Activated T-helper 17 cell treated with anti-CD3 and anti-CD28 coated beads, Interleukin-2, amount 50 U/mL, for 72 hours (primary cell): ENCODE measurements at regions not wholly inside any gene's neighbourhood (a gene's known extent, or its start where the extent isn't known, plus 50 kb on each side); places are given as distances from the start of the nearest gene placed in this dataset.

Experiments used
- ATAC-seq: fragments of 150-1000 bp; cut with Tn5 transposase; replicated peaks from 2 replicates; pipeline ENCODE4 v1.10.0; 2021; ENCODE audit warnings: mild to moderate bottlenecking, moderate library complexity
- H3K27ac Mint-ChIP-seq: one replicate; pipeline ENCODE4 v1.8.0; 2022; ENCODE audit warnings: mixed read lengths
- H3K27me3 Mint-ChIP-seq: one replicate; pipeline ENCODE4 v1.8.0; 2022; ENCODE audit warnings: mixed read lengths
- H3K36me3 Mint-ChIP-seq: one replicate; pipeline ENCODE4 v1.8.0; 2022; ENCODE audit warnings: low read depth, mild to moderate bottlenecking, mixed read lengths
- H3K4me1 Mint-ChIP-seq: one replicate; pipeline ENCODE4 v1.8.0; 2022; ENCODE audit warnings: mixed read lengths
- H3K4me3 Mint-ChIP-seq: one replicate; pipeline ENCODE4 v1.8.0; 2022; ENCODE audit warnings: mild to moderate bottlenecking, mixed read lengths
- H3K9me3 Mint-ChIP-seq: one replicate; pipeline ENCODE4 v1.8.0; 2022; ENCODE audit warnings: mixed read lengths

DNA sequence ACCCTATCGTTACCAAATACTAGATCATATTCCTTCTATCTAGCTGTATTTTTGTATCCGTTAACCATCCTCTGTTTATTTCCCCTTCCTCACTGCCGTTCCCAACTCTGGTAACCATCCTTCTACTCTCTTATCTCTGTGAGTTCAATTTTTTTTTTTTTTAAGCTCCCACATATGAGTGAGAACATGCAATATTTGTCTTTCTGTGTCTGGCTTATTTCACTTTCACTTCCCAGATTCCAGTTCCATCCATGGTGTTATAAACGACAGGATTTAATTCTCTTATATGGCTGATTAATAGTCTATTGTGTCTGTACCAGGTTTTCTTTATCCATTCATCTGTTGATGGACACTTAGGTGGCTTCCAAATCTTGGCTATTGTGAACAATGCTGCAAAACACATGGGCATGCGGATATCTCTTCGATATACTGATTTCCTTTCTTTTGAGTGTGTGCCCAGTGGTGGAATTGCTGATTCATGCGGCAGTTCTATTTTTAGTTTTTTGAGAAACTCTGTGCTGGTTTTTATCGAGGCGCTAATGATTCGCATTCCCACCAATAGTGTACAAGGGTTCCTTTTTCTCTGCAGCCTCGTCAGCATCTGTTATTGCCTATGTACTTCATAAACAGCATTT, 599.6 kb downstream of the TMEM114 start:
- Mint-ChIP-seq H3K36me3 (no peaks in the 10 kb centered on the region), H3K9me3 (peaks cover 6% of the 10 kb centered on the region), H3K27ac (no peak overlapping the region), H3K4me3 (no peak overlapping the region), H3K27me3 (no peaks in the 10 kb centered on the region), H3K4me1 (no peaks in the 10 kb centered on the region)
- ATAC-seq: no peak

DNA sequence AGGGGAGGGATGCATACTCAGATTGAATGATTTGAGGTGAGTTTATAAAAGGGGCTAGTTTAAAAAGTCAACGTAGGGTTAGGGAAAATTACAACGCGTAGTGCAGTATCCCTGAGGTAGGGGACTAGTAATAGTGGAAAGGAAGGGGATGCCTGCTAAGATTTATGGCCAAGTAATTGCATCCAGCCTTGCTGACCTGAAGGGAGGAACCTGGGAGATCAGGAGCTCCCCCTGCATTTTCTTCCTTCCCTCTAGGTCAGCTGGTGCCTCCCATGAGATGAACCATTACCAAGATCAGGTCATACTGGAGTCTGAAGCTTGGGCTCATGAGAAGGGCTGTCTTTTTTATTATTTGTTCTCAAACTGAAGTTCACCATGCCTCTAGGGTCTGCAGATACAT, 606.6 kb downstream of the TMEM114 start:
- Mint-ChIP-seq H3K27me3 (no peaks in the 10 kb centered on the region), H3K9me3 (peaks cover 4% of the 10 kb centered on the region), H3K27ac (no peak overlapping the region), H3K36me3 (no peaks in the 10 kb centered on the region), H3K4me3 (no peak overlapping the region), H3K4me1 (no peaks in the 10 kb centered on the region)
- ATAC-seq: no peak

DNA sequence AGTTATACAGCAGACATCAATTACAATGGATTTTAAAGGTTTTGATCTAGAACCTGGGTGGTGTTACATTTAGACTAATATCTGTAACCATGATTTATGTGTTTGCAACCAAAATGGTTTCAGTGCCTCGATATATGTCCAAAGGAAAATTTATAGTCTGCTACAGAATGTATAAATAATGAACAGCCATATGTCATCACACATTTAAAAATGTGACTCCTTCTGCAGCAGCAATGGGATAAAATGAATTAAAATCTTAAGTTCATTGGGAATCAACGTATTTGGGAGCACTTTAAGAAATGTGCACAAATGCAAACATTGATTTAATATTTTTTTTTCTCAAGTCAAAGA, 610.2 kb downstream of the TMEM114 start:
- no peak for ATAC-seq
- no peak overlapping the region for H3K4me3 Mint-ChIP-seq
- no peak overlapping the region for H3K27ac Mint-ChIP-seq
- H3K36me3 Mint-ChIP-seq: no peaks in the 10 kb centered on the region
- H3K9me3 Mint-ChIP-seq: peaks cover 6% of the 10 kb centered on the region
- H3K4me1 Mint-ChIP-seq: no peaks in the 10 kb centered on the region
- H3K27me3 Mint-ChIP-seq: no peaks in the 10 kb centered on the region

DNA sequence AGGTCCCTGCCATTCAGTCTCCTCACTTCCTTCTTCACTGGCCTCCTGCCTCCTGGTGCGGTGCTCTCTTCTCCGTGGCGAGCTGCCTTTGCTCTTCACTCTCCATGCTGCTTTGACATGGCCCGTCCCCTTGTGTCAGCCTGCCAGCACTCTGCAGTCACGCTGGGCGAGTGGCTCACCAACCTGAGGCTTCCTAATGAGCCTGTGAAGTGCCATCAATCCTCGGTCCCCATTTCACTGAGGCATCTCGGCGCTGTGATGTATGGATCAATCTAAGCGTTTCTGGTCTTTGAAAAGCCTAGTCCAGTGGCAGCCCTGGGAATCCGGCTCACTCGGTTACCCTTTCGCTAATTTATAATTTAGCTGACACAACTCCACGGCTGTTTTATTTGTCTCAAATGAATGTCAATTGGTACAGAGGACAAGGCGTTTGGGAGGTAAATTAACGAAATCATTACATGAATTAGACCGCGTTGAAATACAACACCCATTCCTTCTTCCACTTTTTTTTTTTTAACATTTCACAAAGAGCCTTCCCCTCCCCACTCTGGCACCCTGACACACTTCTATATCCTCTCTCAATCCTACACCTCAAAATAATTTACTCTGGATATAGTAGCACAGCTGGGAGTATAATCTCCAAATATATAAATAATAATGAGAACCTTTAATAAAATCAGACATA, 610.7 kb downstream of the TMEM114 start:
- no peak for ATAC-seq
- Mint-ChIP-seq H3K27me3 (no peaks in the 10 kb centered on the region), H3K27ac (no peak overlapping the region), H3K36me3 (no peaks in the 10 kb centered on the region), H3K9me3 (peaks cover 9% of the 10 kb centered on the region), H3K4me3 (no peak overlapping the region), H3K4me1 (no peaks in the 10 kb centered on the region)

DNA sequence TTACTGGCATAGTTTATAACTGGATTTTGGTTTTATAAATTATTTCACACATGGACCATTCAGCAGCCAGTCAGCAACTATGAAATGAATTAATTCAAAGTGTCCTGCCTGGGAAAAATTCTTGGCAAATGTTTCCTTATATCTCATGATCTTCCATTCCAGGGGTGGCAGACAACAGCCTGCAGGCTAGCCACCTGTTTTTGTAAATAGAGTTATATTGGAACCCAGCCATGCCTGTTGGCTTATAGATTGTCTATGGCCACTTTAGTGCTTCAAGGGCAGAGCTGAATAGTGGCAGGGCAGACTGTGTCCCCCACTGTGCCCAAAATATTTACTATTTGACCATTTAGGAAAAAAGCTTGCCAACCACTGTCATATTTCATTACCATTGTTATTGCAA, 613.7 kb downstream of the TMEM114 start:
- H3K27me3 Mint-ChIP-seq: no peaks in the 10 kb centered on the region
- no peaks in the 10 kb centered on the region for H3K4me1 Mint-ChIP-seq
- peaks cover 10% of the 10 kb centered on the region for H3K9me3 Mint-ChIP-seq
- no peak overlapping the region for H3K4me3 Mint-ChIP-seq
- no peak overlapping the region for H3K27ac Mint-ChIP-seq
- no peak for ATAC-seq
- no peaks in the 10 kb centered on the region for H3K36me3 Mint-ChIP-seq

DNA sequence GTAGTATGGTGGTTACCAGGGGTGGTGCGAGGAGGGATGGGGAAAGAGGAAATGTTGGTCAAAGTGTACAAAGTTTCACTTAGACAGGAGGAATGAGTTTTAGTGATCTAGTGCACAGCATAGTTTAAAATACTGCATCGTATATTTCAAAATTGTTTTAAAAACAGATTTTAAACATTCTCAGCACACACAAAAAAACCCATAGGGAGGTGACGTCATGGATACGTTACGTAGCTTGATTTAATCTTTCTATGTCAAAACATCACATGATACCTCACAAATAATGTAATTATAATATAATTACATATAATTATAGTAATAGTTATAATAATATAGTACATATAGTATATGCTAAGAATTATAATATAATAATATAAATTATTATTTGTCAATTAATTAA, 614.2 kb downstream of the TMEM114 start:
- no peak for ATAC-seq
- Mint-ChIP-seq H3K27me3 (no peaks in the 10 kb centered on the region), H3K4me3 (no peak overlapping the region), H3K27ac (no peak overlapping the region), H3K36me3 (no peaks in the 10 kb centered on the region), H3K9me3 (peaks cover 10% of the 10 kb centered on the region), H3K4me1 (no peaks in the 10 kb centered on the region)

DNA sequence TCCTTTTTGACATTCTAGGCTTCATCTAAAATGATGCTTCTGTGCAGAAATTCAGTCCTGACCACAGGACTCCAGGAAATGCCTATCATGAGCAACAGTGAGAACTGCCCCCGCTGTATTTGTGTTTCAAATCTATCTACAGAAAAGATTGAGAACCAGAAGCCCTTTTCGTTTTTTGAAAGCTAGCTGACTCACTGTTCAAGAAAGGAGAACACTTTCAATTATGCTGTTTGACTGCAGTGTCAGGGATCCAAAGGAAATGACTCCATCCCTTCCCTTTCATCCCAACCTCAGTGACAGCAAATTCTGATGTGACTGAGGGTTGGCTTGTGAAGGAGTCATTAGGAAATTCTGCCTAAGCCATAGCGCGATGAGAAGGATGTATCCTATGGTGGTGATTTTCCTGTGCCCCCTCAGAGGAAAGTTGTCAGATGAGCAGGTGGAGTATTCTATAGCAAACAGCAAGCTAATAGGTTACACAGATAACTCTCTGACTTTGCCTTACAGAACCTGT, 622.3 kb downstream of the TMEM114 start:
- no peaks in the 10 kb centered on the region for H3K27me3 Mint-ChIP-seq
- H3K27ac Mint-ChIP-seq: no peak overlapping the region
- H3K9me3 Mint-ChIP-seq: peaks cover 10% of the 10 kb centered on the region
- H3K36me3 Mint-ChIP-seq: no peaks in the 10 kb centered on the region
- H3K4me3 Mint-ChIP-seq: no peak overlapping the region
- no peaks in the 10 kb centered on the region for H3K4me1 Mint-ChIP-seq
- ATAC-seq: no peak

DNA sequence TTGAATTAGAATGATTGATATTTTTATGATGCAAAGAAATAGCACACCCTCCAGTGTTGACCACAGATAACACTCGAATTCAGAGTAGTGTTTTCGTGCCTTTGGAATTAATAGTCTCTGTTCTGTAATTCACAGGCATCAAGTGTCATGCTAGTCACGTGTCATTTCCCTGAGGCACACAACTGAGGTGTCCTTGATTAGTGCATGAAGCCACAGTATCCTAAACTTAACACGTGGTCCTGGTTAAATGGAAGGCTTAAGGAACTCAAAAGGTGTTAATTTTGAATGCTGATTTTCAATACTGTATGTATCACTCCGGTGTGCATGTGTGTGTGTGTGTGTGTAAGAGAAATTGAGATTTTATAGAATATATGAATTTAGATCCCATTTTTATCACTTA, 625.6 kb downstream of the TMEM114 start:
- no peak for ATAC-seq
- no peaks in the 10 kb centered on the region for H3K36me3 Mint-ChIP-seq
- H3K9me3 Mint-ChIP-seq: peaks cover 13% of the 10 kb centered on the region
- H3K4me1 Mint-ChIP-seq: no peaks in the 10 kb centered on the region
- H3K27me3 Mint-ChIP-seq: no peaks in the 10 kb centered on the region
- no peak overlapping the region for H3K27ac Mint-ChIP-seq
- H3K4me3 Mint-ChIP-seq: no peak overlapping the region

DNA sequence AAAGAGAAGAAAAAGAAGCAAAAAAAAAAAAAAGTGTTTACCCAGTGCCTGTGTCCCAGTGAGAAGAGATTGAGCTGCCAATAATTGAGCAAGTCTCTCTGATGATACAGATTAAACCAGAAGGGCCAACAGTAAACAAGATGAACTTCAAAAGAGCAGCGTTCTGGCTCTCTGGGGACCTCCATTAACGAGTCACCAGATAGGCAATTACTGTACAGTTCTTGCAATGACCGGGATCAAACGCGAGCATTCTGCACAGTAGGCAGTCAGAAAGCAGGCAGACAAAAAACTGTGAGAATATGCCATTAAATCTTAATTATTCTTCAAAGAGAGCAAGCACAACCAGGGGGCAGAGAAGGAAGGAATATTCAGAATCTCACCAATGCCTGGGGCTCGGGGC, 626.1 kb downstream of the TMEM114 start:
- ATAC-seq: no peak
- no peak overlapping the region for H3K27ac Mint-ChIP-seq
- no peaks in the 10 kb centered on the region for H3K36me3 Mint-ChIP-seq

DNA sequence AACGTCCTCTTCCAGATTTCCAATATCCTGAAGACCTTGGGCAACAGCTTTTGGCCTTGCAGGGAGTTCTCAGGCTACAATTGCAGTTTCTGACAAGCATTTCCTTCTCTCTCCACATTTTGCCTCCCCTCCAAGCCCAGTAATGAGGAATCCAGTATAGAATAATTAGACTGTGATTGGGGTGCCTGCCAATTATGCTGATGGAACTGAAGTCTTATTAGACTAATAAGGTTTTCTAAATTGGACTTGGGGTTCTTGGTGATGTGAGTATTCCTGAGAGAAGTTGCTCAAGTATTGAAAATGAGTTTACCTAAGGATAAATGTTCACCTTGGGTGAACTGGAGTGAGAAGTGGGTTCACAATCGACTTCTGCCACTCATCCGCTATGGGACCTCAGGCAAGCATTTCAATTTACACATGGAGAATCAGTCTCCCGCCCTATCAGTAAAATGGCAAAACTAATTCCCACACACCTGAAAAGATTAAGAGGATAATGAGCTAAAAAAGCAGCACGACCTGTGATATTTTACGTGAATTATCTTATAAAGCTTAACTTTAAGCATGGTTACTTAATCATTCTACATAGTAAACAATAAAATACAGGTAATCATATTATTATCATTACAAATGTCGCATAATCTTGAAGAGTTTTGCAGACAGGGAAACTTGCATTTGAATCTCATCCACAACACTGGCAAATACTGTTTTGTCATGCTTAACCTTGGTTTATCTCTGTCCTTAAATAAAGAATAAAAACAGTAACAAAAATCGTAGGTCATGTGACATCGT, 628.0 kb downstream of the TMEM114 start:
- H3K4me3 Mint-ChIP-seq: no peak overlapping the region
- no peak overlapping the region for H3K27ac Mint-ChIP-seq
- no peaks in the 10 kb centered on the region for H3K4me1 Mint-ChIP-seq
- no peaks in the 10 kb centered on the region for H3K27me3 Mint-ChIP-seq
- peaks cover 27% of the 10 kb centered on the region for H3K9me3 Mint-ChIP-seq
- no peak for ATAC-seq
- no peaks in the 10 kb centered on the region for H3K36me3 Mint-ChIP-seq

More for the DNA sequence above, 626.1 kb downstream of the TMEM114 start:
- no peaks in the 10 kb centered on the region for H3K4me1 Mint-ChIP-seq
- no peaks in the 10 kb centered on the region for H3K27me3 Mint-ChIP-seq
- H3K4me3 Mint-ChIP-seq: no peak overlapping the region
- H3K9me3 Mint-ChIP-seq: peaks cover 19% of the 10 kb centered on the region

DNA sequence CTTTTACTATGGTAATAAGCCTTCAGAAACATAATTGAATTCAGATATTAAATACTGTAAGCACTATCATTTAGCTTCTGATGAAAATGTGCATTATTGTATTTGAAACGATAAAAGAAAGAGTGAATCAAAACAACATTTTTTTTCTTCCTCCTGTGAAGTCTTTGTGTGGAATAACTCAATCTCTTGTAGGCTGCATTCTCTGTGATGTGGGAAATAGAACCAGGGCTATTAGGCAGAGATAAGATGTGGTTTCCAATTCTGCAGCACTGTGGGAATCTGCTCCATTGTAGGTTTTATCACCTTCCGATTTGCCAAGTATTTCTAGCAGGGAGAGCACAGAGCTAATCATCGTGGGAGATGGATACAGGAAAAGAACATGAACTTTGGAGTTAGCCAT, 624.5 kb downstream of the RBFOX1 start:
- H3K4me3 Mint-ChIP-seq: no peak overlapping the region
- H3K27me3 Mint-ChIP-seq: no peaks in the 10 kb centered on the region
- no peaks in the 10 kb centered on the region for H3K36me3 Mint-ChIP-seq
- no peak for ATAC-seq
- H3K4me1 Mint-ChIP-seq: no peaks in the 10 kb centered on the region
- peaks cover 33% of the 10 kb centered on the region for H3K9me3 Mint-ChIP-seq
- no peak overlapping the region for H3K27ac Mint-ChIP-seq

DNA sequence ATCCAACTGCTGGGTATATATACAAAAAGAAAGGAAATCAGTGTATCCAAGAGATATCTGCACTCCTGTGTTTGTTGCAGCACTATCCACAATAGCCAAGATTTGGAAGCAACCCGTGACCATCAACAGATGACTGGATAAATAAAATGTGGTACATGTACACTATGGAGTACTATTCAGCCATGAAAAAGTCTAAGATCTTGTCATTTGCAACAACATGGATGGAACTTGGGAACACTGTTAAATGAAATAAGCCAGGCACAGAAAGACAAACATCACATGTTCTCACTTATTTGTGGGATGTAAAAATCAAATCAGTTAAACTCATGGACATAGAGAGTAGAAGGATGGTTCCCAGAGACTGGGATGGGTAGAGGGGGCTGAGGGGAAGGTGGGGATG, 620.7 kb downstream of the RBFOX1 start:
- H3K4me1 Mint-ChIP-seq: no peaks in the 10 kb centered on the region
- ATAC-seq: no peak
- H3K36me3 Mint-ChIP-seq: no peaks in the 10 kb centered on the region
- H3K27me3 Mint-ChIP-seq: no peaks in the 10 kb centered on the region
- H3K4me3 Mint-ChIP-seq: no peak overlapping the region
- no peak overlapping the region for H3K27ac Mint-ChIP-seq
- peaks cover 17% of the 10 kb centered on the region for H3K9me3 Mint-ChIP-seq

DNA sequence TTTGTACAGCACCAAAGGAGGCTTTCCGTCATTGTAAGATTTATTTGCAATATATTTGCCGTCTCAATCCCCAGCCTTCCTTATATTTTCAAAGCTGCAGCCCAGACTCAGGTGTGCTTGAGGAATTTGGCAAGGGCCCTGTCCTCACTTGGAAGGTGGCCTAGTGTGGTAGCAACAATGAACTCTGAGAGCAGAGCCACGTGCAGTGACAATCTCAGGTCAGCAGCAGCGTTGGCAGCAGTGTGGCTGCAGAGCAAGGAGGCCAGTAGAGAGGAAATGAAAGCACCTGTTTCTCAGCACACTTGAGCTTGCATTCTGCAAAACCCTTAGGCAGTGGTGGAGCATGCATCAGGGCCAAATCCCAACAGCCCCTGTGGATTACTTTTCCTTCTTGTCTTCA, 613.5 kb downstream of the RBFOX1 start:
- Mint-ChIP-seq H3K4me1 (no peaks in the 10 kb centered on the region), H3K4me3 (no peak overlapping the region), H3K27ac (no peak overlapping the region), H3K36me3 (no peaks in the 10 kb centered on the region), H3K9me3 (peaks cover 15% of the 10 kb centered on the region), H3K27me3 (no peaks in the 10 kb centered on the region)
- ATAC-seq: no peak

DNA sequence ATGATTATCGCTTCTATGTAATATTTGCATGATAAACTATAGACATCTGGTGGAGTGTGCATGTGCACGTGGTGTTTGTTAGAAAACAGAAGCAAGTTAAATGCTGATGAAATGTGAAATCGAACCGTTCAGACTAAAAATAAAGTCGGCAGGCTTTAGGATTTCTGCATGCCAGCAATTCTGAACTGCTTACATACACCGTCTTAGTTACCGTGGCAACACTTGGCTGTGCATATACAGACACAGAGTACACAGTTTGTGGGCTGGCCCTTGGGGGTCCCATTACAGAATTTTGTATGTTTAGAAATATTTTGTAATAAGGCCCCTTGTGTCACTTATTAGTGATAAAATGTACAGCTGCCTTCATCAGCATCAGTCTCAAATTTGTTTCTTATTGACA, 605.5 kb downstream of the RBFOX1 start:
- no peak for ATAC-seq
- Mint-ChIP-seq H3K4me3 (no peak overlapping the region), H3K27ac (no peak overlapping the region), H3K4me1 (no peaks in the 10 kb centered on the region), H3K36me3 (no peaks in the 10 kb centered on the region), H3K9me3 (peaks cover 20% of the 10 kb centered on the region), H3K27me3 (no peaks in the 10 kb centered on the region)

DNA sequence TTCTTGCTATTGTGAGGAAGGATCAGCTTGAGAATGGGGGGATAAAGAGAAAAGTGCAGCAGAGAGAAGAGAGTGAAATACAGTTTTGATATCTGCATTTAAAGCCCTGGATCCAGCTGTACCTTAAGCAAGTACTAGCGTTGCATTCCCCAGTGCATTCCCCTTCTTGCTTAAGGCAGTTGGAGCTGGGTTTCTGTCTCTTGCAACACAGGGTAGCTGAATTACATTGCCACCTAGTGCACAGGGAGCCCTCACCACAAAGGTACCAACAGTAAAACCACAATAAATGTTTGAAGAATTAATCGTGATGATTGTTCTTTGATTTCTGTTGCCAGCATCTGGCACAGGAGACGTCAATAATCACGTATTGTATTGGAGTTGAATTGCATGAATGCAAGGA, 588.7 kb downstream of the RBFOX1 start:
- Mint-ChIP-seq H3K9me3 (peaks cover 16% of the 10 kb centered on the region), H3K27me3 (no peaks in the 10 kb centered on the region), H3K27ac (no peak overlapping the region), H3K36me3 (no peaks in the 10 kb centered on the region), H3K4me3 (no peak overlapping the region), H3K4me1 (no peaks in the 10 kb centered on the region)
- no peak for ATAC-seq
